ENCODE measurements at regions not wholly inside any gene's neighbourhood (a gene's known extent, or its start where the extent isn't known, plus 50 kb on each side); places are given as distances from the start of the nearest gene placed in this dataset.

- Histone ChIP-seq H3K9me3 (ENCODE audit: insufficient read depth in 2 of 2, low read depth in 1 of 2, low read length in 1 of 2) (no peaks in the 10 kb centered on the region), H3K23me2 (ENCODE audit: low read depth, low read length) (no peaks in the 10 kb centered on the region; the same call in 1 of the 2 replicates), H3K27ac (ENCODE audit: low read depth, low read length) (no peak overlapping the region), H2BK15ac (ENCODE audit: low read length) (no peak overlapping the region), H4K5ac (ENCODE audit: insufficient read length, low read depth, low read length) (peak overlapping the region; percentile 61), H3K4me3 (ENCODE audit: extremely low read depth in 1 of 4, insufficient read depth in 2 of 4, low read depth in 3 of 4, low read length in 4 of 4) (no peak overlapping the region), H3K27me3 (replicated peaks in 1 of 4; ENCODE audit: control insufficient read depth in 3 of 4, extremely low read depth in 1 of 4, insufficient read depth in 3 of 4, low read length in 3 of 4) (no peaks in the 10 kb centered on the region), H2AFZ (ENCODE audit: low read length) (no peak overlapping the region), H3K4ac (replicated peaks; ENCODE audit: insufficient read length, low read depth, low read length) (no peak overlapping the region), H2AK5ac (ENCODE audit: low read depth, low read length) (no peak overlapping the region), H3K36me3 (ENCODE audit: control insufficient read depth in 2 of 4, insufficient read depth in 4 of 4, low read length in 3 of 4) (no peaks in the 10 kb centered on the region), H3K56ac (replicated peaks; ENCODE audit: insufficient read length, low read depth, low read length) (no peak overlapping the region), H4K91ac (replicated peaks; ENCODE audit: insufficient read length, low read length) (no peak overlapping the region), H3K4me1 (replicated peaks in 1 of 4; ENCODE audit: control insufficient read depth in 3 of 4, insufficient read depth in 4 of 4, low read length in 3 of 4) (peaks cover 4 to 27% (median 24%) of the 10 kb centered on the region in 4 experiments; a peak in 6 of 7 replicates), H2BK120ac (replicated peaks; ENCODE audit: low read depth, low read length) (peak overlapping the region; percentile 57), H3K79me2 (ENCODE audit: control insufficient read depth in 1 of 2, insufficient read depth in 2 of 2, low read length in 2 of 2) (peaks cover 4 to 28% of the 10 kb centered on the region in 2 experiments; a peak in 3 of 4 replicates), H2BK20ac (ENCODE audit: low read length) (peak overlapping the region; percentile 74; the same call in 1 of the 2 replicates), H3K18ac (ENCODE audit: extremely low read depth, low read length) (no peak overlapping the region), H3K14ac (ENCODE audit: insufficient read length) (no peak overlapping the region), H3K23ac (ENCODE audit: insufficient read length) (no peak overlapping the region), H3K4me2 (ENCODE audit: insufficient read depth in 1 of 2, low read depth in 2 of 2, low read length in 2 of 2) (no peak overlapping the region), H4K20me1 (replicated peaks in 1 of 2; ENCODE audit: control insufficient read depth in 1 of 2, insufficient read depth in 2 of 2, low read length in 2 of 2) (no peaks in the 10 kb centered on the region), H2BK5ac (ENCODE audit: low read depth, low read length) (peak overlapping the region; percentile 37; the same call in 1 of the 2 replicates), H2BK12ac (ENCODE audit: low read depth, low read length) (peak overlapping the region; percentile 85; the same call in 1 of the 2 replicates), H3K9ac (replicated peaks in 1 of 4; ENCODE audit: extremely low read depth in 1 of 4, low read depth in 3 of 4, low read length in 3 of 4) (no peak overlapping the region), H4K8ac (ENCODE audit: extremely low read depth, insufficient read depth, low read length) (no peak overlapping the region), H3K79me1 (ENCODE audit: low read depth, low read length) (0 out of 2 replicates have a peak, but pooled peaks cover 3% of the 10 kb centered on the region)
- CTCF ChIA-PET (ENCODE audit: partially characterized antibody): interaction anchor here (0.6 to 1.8 kb wide), 4 partner anchors 9 to 303 kb away, joined by 3 to 5 read pairs (median 4); no protein-coding TSS in a partner anchor
- DNase-seq (ENCODE audit: low read depth in 1 of 2, low spot score in 2 of 2) (no peak), FAIRE-seq (no peak)
- no peak for TF ChIP-seq HDAC6 (IDR thresholded peaks at IDR 0.05; ENCODE audit: low read depth, low read length)
- TF ChIP-seq RXRA (IDR thresholded peaks at IDR 0.05; ENCODE audit: insufficient read depth, low read depth, low read length): no peak
- TF ChIP-seq SP4 (IDR thresholded peaks at IDR 0.05; ENCODE audit: low read length): no peak
- no peak for TF ChIP-seq CBX8 (IDR thresholded peaks at IDR 0.05; ENCODE audit: borderline replicate concordance, low read depth, low read length)
- no peak for TF ChIP-seq CEBPB (IDR thresholded peaks at IDR 0.05; ENCODE audit: low read depth, low read length)
- WGBS, 2 experiments (ENCODE audit: extremely low coverage in 1 of 2, insufficient coverage in 1 of 2, insufficient read length in 1 of 2, insufficient replicate concordance in 2 of 2, low coverage in 1 of 2, low lambda C conversion rate in 2 of 2, missing lambda C conversion rate in 1 of 2): 92% methylated on average over 1 of the region's 1 CpG; no CpG with 5 or more reads in 1 of the 2 experiments
- POLR2A ChIA-PET (ENCODE audit: partially characterized antibody): interaction anchor here (0.7 kb wide), 1 partner anchor 53 kb away, joined by 5 read pairs; no protein-coding TSS in a partner anchor
These were observed 82.4 kb downstream of the FAT3 start for GRCh38 chr11:92306966-92307510.
